ENCODE measurements at regions not wholly inside any gene's neighbourhood (a gene's known extent, or its start where the extent isn't known, plus 50 kb on each side); places are given as distances from the start of the nearest gene placed in this dataset.

DNA sequence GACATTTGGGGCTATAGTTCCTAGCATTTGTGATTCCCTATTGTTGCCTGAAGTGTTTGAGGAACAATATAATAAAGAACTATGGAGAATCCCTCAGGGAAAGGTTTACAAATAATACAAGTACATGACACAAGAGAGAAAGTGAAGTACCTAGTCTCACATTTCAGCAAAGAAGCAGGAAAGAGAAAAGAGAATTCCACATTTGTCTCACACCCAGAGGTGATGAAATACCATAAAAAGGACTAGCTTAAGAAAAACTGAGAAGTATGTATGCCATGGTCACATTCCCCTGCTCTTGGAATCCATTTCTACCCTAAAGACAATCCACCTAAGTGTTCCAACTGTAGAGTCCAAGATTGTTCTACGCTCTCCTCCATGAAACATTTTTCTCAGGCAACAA is 79.0 kb upstream of the TARS1 start:
- DNase-seq (ENCODE audit: low read depth), result peak; percentile 42
- TF ChIP-seq, protein P1, sequence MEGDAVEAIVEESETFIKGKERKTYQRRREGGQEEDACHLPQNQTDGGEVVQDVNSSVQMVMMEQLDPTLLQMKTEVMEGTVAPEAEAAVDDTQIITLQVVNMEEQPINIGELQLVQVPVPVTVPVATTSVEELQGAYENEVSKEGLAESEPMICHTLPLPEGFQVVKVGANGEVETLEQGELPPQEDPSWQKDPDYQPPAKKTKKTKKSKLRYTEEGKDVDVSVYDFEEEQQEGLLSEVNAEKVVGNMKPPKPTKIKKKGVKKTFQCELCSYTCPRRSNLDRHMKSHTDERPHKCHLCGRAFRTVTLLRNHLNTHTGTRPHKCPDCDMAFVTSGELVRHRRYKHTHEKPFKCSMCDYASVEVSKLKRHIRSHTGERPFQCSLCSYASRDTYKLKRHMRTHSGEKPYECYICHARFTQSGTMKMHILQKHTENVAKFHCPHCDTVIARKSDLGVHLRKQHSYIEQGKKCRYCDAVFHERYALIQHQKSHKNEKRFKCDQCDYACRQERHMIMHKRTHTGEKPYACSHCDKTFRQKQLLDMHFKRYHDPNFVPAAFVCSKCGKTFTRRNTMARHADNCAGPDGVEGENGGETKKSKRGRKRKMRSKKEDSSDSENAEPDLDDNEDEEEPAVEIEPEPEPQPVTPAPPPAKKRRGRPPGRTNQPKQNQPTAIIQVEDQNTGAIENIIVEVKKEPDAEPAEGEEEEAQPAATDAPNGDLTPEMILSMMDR (IDR thresholded peaks at IDR 0.05; ENCODE audit: low read length, missing control alignments), result no peak
- no peak overlapping the region for H3K4me3 ChIP-seq (replicated peaks; ENCODE audit: low read depth, low read length)

DNA sequence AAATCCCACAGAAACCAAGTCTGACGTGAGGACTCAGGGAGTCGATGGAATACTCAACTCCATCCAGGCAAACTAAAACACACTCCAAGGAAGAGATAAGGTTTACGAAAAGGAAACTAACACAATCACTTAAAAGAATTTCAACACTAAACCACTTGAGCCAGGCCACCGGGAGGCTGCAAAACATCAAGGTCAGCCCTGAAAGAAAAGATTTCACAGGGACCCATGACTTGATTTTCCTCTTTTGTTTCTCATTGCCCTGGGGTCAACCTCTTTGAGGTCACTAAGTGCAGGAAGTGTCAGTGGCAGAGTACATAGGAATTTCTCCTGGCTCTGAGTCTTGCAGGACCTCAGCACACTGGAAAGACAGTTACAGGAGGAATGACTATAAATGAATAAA is 77.8 kb upstream of the TARS1 start:
- TF ChIP-seq, protein P1 (IDR thresholded peaks at IDR 0.05; ENCODE audit: low read length, missing control alignments), result no peak
- H3K4me3 ChIP-seq (replicated peaks; ENCODE audit: low read depth, low read length), result peak overlapping the region; percentile 11
- DNase-seq (ENCODE audit: low read depth), result peak; percentile 92

DNA sequence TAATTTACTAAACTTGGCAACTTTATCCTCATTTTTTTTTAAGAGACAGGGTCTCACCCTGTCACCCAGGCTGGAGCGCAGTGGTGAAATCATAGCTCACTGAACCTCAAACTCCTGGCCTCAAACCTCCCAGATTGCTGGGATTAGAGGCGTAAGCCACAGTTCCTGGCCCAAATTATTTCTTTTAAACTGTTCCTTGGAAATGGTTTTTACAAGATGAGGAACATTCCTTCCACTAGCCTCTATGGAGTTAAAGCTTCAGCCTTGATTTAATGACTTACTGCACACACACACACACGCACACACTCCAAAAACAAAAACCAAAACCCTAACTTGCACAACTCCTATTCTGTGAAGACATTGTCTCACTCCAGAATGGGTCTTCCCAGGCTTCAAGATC is 77.2 kb upstream of the TARS1 start:
- no peak overlapping the region for H3K4me3 ChIP-seq (replicated peaks; ENCODE audit: low read depth, low read length)
- TF ChIP-seq, protein P1 (IDR thresholded peaks at IDR 0.05; ENCODE audit: low read length, missing control alignments), result no peak
- DNase-seq (ENCODE audit: low read depth), result no peak

DNA sequence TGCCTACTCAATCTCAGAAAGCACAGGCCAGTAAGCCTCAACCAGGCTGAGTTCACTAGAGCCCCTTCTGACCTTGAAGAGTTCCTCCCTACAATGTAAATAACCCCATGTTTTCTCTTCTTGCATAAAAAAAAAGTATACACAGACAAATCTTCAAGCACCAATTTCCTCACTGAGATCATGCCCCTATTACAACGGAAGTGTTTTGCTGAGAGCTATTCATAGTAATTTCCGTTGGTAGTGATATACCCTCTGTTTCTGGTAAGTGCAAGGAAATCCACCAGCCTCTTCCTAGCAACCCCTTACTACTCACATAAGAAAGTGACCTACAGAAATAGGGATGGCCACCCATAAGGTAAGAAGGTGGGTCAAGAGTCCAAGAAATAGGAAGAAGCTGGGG is 76.4 kb upstream of the TARS1 start:
- TF ChIP-seq, protein P1 (IDR thresholded peaks at IDR 0.05; ENCODE audit: low read length, missing control alignments), result no peak
- no peak overlapping the region for H3K4me3 ChIP-seq (replicated peaks; ENCODE audit: low read depth, low read length)
- no peak for DNase-seq (ENCODE audit: low read depth)

DNA sequence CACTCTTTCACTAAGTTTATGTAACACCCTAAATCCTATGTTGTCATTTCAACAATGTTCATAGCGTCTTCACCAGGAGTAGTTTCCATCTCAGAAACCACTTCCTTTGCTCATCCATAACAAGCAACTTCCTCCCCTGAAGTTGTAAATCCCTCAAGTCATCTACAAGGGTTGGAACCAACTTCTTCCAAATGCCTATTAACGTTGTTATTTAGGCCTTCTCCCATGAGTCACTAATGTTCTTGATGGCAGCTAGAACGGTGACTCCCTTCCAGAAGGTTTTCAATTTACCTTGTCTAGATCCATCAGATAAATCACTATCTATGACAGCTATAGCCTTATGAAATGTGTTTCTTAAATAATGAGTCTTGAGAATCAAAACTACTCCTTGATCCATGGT is 73.3 kb upstream of the TARS1 start:
- TF ChIP-seq, protein P1 (IDR thresholded peaks at IDR 0.05; ENCODE audit: low read length, missing control alignments), result no peak
- H3K4me3 ChIP-seq (replicated peaks; ENCODE audit: low read depth, low read length), result no peak overlapping the region
- no peak for DNase-seq (ENCODE audit: low read depth)

DNA sequence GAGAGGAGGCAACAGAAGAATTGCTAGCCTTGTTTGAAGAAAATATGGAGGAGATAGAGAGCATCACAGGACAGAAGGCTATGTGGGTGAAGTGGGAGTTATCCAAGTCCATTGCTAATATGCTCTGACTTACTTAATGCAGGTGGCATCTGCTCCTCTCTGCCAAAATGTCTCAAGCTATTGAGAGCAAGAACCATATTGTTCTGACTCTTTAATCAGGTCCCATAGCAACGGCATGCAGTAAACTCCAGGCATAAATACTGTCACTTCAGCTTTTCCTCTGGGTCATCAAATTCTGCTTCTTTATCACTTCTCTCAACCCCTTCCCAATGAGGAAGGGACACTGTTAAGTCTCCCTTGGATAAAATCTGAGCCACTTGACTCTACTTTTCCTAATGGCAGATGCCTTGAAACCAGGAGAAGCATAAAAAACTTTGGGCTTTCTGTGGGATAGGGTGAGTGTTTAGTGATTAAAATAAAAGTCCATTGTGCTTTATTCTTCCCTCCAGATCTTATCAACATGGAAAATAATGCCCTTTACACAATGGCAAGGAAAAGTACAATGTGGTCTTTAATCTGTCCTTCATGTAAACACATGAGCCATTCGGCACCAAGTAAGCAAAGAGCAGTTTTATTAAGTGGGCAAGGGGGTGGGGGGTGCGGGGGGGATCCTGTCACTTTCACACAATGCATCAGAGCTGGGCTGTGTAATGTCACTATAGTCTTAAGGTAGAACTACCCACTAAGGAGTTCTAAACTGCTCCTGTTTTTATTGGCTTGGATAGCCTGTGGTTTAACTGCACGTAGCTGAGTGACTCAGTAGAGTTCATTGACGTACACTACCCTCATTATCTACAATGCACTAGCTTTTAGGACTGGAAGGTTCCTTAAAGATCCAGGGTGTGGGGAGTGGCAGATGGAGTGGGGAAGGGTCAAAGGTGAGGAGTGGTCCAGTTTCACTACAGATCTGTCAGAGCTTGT is 71.0 kb upstream of the TARS1 start:
- DNase-seq (ENCODE audit: low read depth), result peak; percentile 97
- no peak overlapping the region for H3K4me3 ChIP-seq (replicated peaks; ENCODE audit: low read depth, low read length)
- TF ChIP-seq, protein P1 (IDR thresholded peaks at IDR 0.05; ENCODE audit: low read length, missing control alignments), result no peak
